K562 (cell line): ENCODE measurements at regions not wholly inside any gene's neighbourhood (a gene's known extent, or its start where the extent isn't known, plus 50 kb on each side); places are given as distances from the start of the nearest gene placed in this dataset.

Source experiments
- ELK3 ChIP-seq: fragments of 450-650 bp; formaldehyde crosslinking; IDR thresholded peaks from 2 replicates; pipeline ENCODE4 v1.4.0; 2020; ENCODE audit warnings: mild to moderate bottlenecking
- FOXA3 ChIP-seq, 2 experiments: fragments of 450-650 bp in 1 of 2; sonication (generic) in 1 of 2; formaldehyde crosslinking; IDR thresholded peaks in 1 of 2; conservative IDR thresholded peaks in 1 of 2; 2 replicates each; pipeline versions ENCODE4 v1.4.0 to v1.8.0; 2020 to 2022; ENCODE audit warnings: mild to moderate bottlenecking in 2 of 2, missing genetic modification reagents in 1 of 2
- FOXJ2 ChIP-seq: fragments of 200-800 bp; sonication (Bioruptor generic); IDR thresholded peaks from 2 replicates; pipeline ENCODE4 v1.6.1; 2016; ENCODE audit warnings: missing genetic modification characterization, missing compliant biosample characterization
- HDAC3 ChIP-seq: fragments of 450-650 bp; IDR thresholded peaks from 2 replicates; pipeline ENCODE4 v1.6.1; 2018; ENCODE audit warnings: borderline replicate concordance, mild to moderate bottlenecking, moderate library complexity; ENCODE audit not compliant: partially characterized antibody
- HIVEP1 ChIP-seq: fragments of 250-450 bp; sonication (Bioruptor Pico); IDR thresholded peaks from 2 replicates; pipeline ENCODE4 v1.4.0; 2020; ENCODE audit warnings: mild to moderate bottlenecking
- HMBOX1 ChIP-seq: sonication (generic); IDR thresholded peaks from 2 replicates; pipeline ENCODE4 v1.6.1; 2016
- HOXB6 ChIP-seq: fragments of 250-450 bp; sonication (Bioruptor Pico); IDR thresholded peaks from 2 replicates; pipeline ENCODE4 v1.5.1; 2022; ENCODE audit warnings: mild to moderate bottlenecking, borderline replicate concordance
- IRF2 ChIP-seq: sonication (generic); formaldehyde crosslinking; IDR thresholded peaks from 2 replicates; pipeline ENCODE4 v1.8.1; 2022; ENCODE audit warnings: mild to moderate bottlenecking, missing genetic modification reagents
- NFE2 ChIP-seq: IDR thresholded peaks from 2 replicates; pipeline ENCODE4 v1.6.1; 2014; ENCODE audit warnings: antibody characterized with exemption, low read depth
- NR4A1 ChIP-seq, 2 experiments: fragments of 250-450 bp in 1 of 2; fragments of 450-650 bp in 1 of 2; sonication (Bioruptor Pico) in 1 of 2; IDR thresholded peaks; 2 replicates each; pipeline versions ENCODE4 v1.4.0 to v1.6.1; 2016 to 2020; ENCODE audit warnings: mild to moderate bottlenecking in 2 of 2, missing compliant biosample characterization in 1 of 2, missing genetic modification characterization in 1 of 2, moderate library complexity in 1 of 2
- NUFIP1 ChIP-seq: fragments of 450-650 bp; IDR thresholded peaks from 2 replicates; pipeline ENCODE4 v1.6.1; 2018; ENCODE audit not compliant: partially characterized antibody
- OTX1 ChIP-seq: fragments of 450-650 bp; formaldehyde crosslinking; IDR thresholded peaks from 2 replicates; pipeline ENCODE4 v1.4.0; 2022; ENCODE audit warnings: mild to moderate bottlenecking
- SAFB ChIP-seq: fragments of 200-400 bp; formaldehyde crosslinking; IDR thresholded peaks from 2 replicates; pipeline ENCODE4 v1.6.1; 2017; ENCODE audit warnings: low read depth, low read length, borderline replicate concordance
- SIX5 ChIP-seq, 2 experiments: IDR thresholded peaks; 2 replicates each; pipeline ENCODE4 v1.6.1; 2011; ENCODE audit warnings: low read length in 2 of 2, borderline replicate concordance in 1 of 2, low read depth in 1 of 2, mild to moderate bottlenecking in 1 of 2, moderate library complexity in 1 of 2; ENCODE audit not compliant: insufficient read depth in 1 of 2
- SRSF1 ChIP-seq: fragments of 200-400 bp; formaldehyde crosslinking; IDR thresholded peaks from 2 replicates; pipeline ENCODE4 v1.6.1; 2017; ENCODE audit warnings: mild to moderate bottlenecking, low read depth, low read length, moderate library complexity
- TAF7 ChIP-seq: fragments of 450-650 bp; IDR thresholded peaks from 2 replicates; pipeline ENCODE4 v1.6.1; 2016; ENCODE audit warnings: missing genetic modification characterization, missing compliant biosample characterization
- TBP ChIP-seq: optimal IDR thresholded peaks from 2 replicates; pipeline ENCODE3; 2011; ENCODE audit warnings: low read depth, low read length, improper control_type of control experiment
- TCFL5 ChIP-seq: fragments of 250-450 bp; sonication (Bioruptor Pico); conservative IDR thresholded peaks from 2 replicates; pipeline ENCODE4 v1.6.1; 2021; ENCODE audit warnings: mild to moderate bottlenecking, moderate library complexity, matching md5 sums
- TEAD4 ChIP-seq, 2 experiments: sonication (generic) in 1 of 2; formaldehyde crosslinking in 1 of 2; IDR thresholded peaks; 2 replicates each; pipeline versions ENCODE4 v1.6.1 to v1.8.0; 2012 to 2022; ENCODE audit warnings: borderline replicate concordance in 1 of 2, inconsistent platforms in 1 of 2, low read length in 1 of 2, mild to moderate bottlenecking in 1 of 2, missing genetic modification reagents in 1 of 2
- ZBTB7A ChIP-seq: IDR thresholded peaks from 2 replicates; pipeline ENCODE4 v1.6.1; 2011; ENCODE audit warnings: low read depth, mild to moderate bottlenecking, low read length, moderate library complexity, borderline replicate concordance; ENCODE audit not compliant: control insufficient read depth
- ZNF232 ChIP-seq: sonication (generic); formaldehyde crosslinking; IDR thresholded peaks from 2 replicates; pipeline ENCODE4 v1.8.0; 2022; ENCODE audit warnings: mild to moderate bottlenecking, missing genetic modification reagents
- ZNF408 ChIP-seq: fragments of 250-450 bp; sonication (Bioruptor Pico); IDR thresholded peaks from 2 replicates; pipeline ENCODE4 v1.4.0; 2020; ENCODE audit warnings: low read depth, mild to moderate bottlenecking, moderate library complexity
- ZNF431 ChIP-seq: sonication (generic); formaldehyde crosslinking; IDR thresholded peaks from 2 replicates; pipeline ENCODE4 v1.8.0; 2022; ENCODE audit warnings: mild to moderate bottlenecking, missing genetic modification reagents
- ZNF507 ChIP-seq: conservative IDR thresholded peaks from 2 replicates; pipeline ENCODE4 v1.6.1; 2017; ENCODE audit warnings: missing genetic modification characterization, missing compliant biosample characterization
- ZNF778 ChIP-seq: fragments of 450-650 bp; formaldehyde crosslinking; IDR thresholded peaks from 2 replicates; pipeline ENCODE4 v1.4.0; 2020; ENCODE audit warnings: mild to moderate bottlenecking, moderate library complexity
- ZNF785 ChIP-seq: fragments of 250-450 bp; sonication (Bioruptor Pico); IDR thresholded peaks from 2 replicates; pipeline ENCODE4 v1.4.0; 2020; ENCODE audit warnings: mild to moderate bottlenecking
- TF ChIP-seq, protein P1 (sequence below): fragments of 250-450 bp; sonication (Bioruptor Pico); IDR thresholded peaks from 2 replicates; pipeline ENCODE4 v1.9.0; 2021; ENCODE audit warnings: mild to moderate bottlenecking
- TF ChIP-seq, protein P2 (sequence below): sonication (generic); formaldehyde crosslinking; IDR thresholded peaks from 2 replicates; pipeline ENCODE4 v1.9.0; 2022; ENCODE audit warnings: mild to moderate bottlenecking, missing genetic modification reagents

GRCh38 chr2:126994340-126994777, 95.7 kb downstream of the TEX51 start (continued):
- TF ChIP-seq IRF2 (CRISPR knock-in tag) (no peak), TAF7 (no peak), NUFIP1 (no peak), HMBOX1 (peak; percentile 97), TEAD4 (IDR thresholded peaks at IDR 0.05; ENCODE audit: low read length) (peak; percentile 95), TEAD4 (CRISPR knock-in tag; IDR thresholded peaks at IDR 0.05; ENCODE audit: borderline replicate concordance) (no peak), HIVEP1 (CRISPR knock-in tag) (no peak), SRSF1 (no peak), FOXJ2 (tag) (peak; percentile 36; the same call in 1 of the 2 replicates), ZNF778 (CRISPR knock-in tag) (no peak), ZNF408 (CRISPR knock-in tag) (no peak), ELK3 (no peak), NFE2 (peak; percentile 58), NR4A1 (CRISPR knock-in tag; IDR thresholded peaks at IDR 0.05) (no peak), NR4A1 (tag; IDR thresholded peaks at IDR 0.05) (0 out of 2 replicates have a peak, but pooled peaks have one; percentile 27), SAFB (no peak), SIX5 (IDR thresholded peaks at IDR 0.05; ENCODE audit: borderline replicate concordance in 1 of 2, insufficient read depth in 1 of 2, low read depth in 1 of 2, low read length in 2 of 2) (no peak), OTX1 (no peak), HOXB6 (no peak), TCFL5 (CRISPR knock-in tag) (no peak), HDAC3 (peak; percentile 87), FOXA3 (CRISPR knock-in tag; conservative IDR thresholded peaks at IDR 0.05 in 1 of 2, IDR thresholded peaks at IDR 0.05 in 1 of 2) (no peak), ZNF507 (tag) (no peak), ZNF785 (CRISPR knock-in tag) (no peak), ZBTB7A (no peak), TBP (no peak), ZNF431 (no peak), ZNF232 (CRISPR knock-in tag) (no peak)
- TF ChIP-seq, protein P1, sequence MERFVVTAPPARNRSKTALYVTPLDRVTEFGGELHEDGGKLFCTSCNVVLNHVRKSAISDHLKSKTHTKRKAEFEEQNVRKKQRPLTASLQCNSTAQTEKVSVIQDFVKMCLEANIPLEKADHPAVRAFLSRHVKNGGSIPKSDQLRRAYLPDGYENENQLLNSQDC (CRISPR knock-in tag), result no peak
- TF ChIP-seq, protein P2, sequence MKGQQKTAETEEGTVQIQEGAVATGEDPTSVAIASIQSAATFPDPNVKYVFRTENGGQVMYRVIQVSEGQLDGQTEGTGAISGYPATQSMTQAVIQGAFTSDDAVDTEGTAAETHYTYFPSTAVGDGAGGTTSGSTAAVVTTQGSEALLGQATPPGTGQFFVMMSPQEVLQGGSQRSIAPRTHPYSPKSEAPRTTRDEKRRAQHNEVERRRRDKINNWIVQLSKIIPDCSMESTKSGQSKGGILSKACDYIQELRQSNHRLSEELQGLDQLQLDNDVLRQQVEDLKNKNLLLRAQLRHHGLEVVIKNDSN (CRISPR knock-in tag), result no peak
